GM21515 (cell line): ENCODE measurements at regions not wholly inside any gene's neighbourhood (a gene's known extent, or its start where the extent isn't known, plus 50 kb on each side); places are given as distances from the start of the nearest gene placed in this dataset.
"Not testable (repeated sequence)": the region's sequence is repeated elsewhere in the genome, so short reads cannot be mapped to it uniquely, and the experiment has no call there.

Experiments
- ATAC-seq: cut with Tn5 transposase; IDR thresholded peaks from one replicate; pipeline ENCODE4 v1.9.1; 2021; ENCODE audit not compliant: unreplicated experiment

DNA sequence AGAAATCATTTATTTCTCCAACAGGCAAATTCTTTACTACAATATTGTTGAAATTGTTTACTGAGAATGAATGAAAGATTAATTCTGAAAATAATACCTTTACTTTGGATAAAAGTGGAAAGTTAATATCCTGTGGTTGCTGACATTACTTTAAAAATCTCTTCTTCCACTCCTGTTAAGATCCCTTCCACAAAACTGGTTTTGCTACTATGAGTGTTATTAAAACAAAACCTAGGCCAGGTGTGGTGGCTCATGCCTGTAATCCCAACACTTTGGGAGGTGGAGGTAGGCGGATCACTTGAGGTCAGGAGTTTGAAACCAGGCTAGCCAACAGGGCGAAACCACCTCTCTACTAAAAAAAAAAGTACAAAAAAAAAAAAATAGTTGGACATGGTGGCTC, 123.9 kb upstream of the CCDC150 start:
- ATAC-seq: no peak

DNA sequence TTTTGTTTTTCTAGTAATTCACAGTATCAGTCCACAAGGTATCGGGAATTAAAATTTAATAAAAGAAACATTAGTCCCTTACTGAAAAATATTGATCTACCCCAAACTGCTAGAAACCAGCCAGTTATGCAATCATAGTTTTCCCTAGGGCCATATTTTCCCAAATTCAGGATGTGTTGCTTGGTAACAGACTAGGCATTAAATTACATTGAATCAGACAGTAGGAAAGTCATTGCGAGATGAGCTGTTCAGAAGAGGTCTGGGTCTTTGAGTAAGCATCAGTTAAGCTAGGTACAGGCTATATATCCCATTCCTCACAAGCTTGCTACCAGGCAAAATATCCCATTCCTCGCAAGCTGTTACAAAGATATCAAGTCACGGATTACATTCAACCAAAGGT, 123.0 kb upstream of the CCDC150 start:
- no peak for ATAC-seq

DNA sequence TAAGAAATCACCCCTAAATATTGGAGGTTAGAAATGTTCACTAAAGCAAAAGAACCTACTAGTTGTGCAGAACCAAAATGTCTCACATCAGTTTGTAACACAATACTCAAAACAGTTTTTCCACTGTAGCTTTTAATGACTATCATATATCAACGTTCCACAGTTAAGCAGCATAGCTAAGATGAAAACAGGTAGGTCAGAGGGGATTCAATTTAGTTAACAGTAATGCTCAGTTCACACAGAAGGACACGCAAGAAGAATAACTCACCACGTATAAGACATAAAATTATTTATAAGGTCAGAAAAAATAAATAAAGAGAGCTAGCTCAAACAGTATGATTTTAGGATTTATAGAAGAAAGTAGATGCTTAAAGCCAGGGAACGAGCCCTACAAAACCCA, 118.9 kb upstream of the CCDC150 start:
- no peak for ATAC-seq

DNA sequence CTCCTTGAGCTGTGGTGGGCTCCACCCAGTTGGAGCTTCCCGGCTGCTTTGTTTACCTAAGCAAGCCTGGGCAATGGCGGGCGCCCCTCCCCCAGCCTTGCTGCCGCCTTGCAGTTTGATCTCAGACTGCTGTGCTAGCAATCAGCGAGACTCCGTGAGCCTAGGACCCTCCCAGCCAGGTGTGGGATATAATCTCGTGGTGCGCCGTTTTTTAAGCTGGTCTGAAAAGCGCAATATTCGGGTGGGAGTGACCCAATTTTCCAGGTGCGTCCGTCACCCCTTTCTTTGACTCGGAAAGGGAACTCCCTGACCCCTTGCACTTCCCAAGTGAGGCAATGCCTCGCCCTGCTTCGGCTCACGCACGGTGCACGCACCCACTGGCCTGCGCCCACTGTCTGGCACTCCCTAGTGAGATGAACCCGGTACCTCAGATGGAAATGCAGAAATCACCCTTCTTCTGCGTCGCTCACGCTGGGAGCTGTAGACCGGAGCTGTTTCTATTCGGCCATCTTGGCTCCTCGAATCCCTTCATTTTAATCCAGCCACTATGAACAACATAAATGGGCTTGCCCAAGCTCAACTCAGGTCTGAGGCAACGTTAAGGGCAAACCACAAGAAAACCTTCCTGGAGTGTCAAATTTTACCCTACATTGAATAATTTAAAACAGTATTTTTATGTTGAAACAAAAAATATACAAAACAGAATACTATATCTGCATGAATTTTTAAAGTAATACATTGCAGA, 112.4 kb upstream of the CCDC150 start:
- not testable (repeated sequence) for ATAC-seq

DNA sequence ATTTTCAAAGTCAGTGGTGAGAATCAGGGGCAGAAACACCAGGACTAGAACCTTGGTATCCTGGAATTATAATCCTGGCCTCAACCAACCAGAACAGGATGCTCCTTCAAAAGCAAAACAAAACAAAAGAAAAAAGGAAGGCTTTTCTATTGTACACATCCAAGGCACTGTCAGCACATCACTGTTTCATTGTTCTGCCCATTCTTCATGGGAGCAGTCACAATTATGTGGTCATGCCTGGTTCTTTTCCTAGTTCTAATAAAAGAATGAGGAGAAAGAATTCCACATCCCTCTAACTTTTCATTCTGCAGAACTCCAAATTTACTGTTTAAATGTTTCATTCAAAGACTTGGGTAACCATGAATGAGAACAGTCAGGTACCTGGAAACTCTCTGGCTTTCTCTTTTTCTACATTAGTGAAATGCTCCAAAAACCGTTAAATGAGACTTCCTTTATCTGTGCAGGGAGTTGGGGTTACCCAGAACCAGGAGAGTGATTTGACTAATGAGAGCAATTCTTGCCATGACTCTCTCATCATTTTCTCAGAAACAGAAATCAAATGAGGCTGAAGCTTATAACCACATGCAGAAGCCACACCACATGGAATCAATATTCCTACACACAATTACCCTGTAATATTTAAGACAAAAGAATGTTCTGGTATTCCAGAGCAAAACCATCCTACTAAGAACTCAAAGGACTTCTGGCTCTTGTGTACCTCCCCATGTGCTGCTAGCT, 110.9 kb upstream of the CCDC150 start:
- ATAC-seq: no peak

DNA sequence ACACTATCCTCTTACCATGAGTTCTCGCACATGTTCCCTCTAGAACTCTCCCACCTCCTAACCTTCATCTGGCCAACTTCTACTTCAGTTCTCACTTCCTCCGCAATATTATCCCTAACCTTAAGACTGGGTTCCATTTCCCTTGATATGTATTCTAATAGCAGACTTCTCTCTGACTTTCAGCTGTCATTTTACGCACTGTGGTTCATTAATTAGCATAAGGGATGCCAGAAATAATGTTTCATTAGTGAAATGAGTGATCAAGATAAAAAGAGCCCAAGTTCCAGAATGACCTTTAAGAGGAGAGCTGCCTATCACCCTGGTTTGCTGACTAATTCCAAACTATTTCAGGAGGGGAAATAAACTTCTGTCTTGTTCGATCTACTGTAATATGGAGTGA, 108.6 kb upstream of the CCDC150 start:
- no peak for ATAC-seq

DNA sequence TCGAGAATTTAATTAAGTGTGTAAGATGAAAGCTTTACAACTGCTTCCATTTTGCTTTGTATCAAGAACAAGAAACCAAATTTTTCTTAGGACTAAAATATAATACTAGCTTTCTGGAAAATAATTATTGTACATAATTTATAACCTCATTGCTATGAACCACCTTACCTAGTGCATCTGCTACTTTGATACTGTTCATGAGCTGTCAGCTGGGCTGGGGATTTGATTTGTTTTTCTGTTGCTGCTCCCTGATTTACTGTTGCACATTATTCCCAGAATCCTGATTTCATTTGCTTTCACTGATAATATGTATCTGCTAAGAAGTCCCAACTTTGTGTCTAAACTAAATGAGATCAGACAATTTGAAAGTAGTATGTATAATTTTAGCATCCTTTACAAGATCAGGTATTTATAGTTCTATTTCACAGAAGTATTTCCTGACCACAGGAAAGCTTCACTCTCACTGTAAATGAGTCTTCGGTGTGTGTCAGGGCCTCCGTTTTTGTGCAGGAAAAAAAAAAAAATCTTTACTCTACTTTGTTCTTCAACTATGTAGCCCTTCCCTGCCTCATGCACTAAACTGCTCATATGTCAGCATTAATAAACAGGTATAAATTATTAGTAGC, 105.6 kb upstream of the CCDC150 start:
- no peak for ATAC-seq

DNA sequence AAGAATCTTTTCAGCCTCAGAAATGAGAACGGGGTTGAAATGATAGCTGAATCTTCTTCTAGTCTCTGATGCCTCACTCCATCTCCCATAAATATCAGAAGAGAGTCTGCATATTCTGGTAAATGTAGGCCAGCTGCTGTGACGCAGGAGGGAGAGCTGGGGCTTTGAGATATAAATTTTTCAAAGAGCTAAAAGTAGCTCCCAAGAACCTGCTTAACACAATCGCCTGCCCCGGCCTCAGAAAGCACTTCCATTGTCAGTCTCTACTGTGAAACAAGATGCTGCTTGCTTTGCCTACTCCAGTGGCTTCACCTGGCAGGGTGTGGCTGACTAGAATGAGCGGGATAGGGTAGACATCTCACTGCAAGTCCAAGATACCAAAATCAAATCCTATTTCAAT, 105.0 kb upstream of the CCDC150 start:
- no peak for ATAC-seq

DNA sequence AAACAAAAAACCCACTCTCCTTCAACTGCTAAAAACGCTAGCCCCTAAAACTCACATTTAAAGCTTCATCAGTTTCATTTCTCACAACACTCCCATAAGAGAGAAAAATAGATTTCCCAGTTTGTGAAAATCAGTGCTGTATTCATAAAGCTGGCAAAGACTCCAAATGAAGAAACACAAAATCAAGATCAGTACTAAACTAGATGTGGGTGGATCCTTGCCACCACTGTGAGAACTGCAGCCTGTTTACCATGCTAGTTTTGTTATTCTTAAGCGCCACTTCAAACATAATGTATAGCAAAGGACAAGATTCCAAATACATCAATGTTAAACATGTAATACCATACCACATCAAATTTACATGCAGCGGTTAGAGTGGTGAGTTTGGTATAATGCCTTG, 104.5 kb upstream of the CCDC150 start:
- ATAC-seq: no peak

DNA sequence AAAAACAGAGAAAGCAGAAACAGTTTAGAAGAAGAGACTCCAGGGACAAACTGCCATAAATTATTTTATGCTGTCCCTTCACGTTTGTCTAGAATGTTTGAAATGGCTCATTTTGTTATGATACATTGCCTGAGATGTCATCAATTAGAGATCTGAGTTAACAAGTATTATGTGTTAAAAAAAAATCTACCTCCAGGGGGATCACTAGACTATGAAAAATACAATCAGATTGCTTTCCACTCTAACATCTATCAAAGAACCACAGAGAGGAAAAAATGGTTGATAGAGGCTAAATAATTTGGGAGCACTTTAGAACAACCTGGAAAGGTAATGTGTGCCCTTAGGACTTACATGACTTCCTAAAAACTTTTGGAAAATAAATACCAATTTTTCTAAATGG, 103.8 kb upstream of the CCDC150 start:
- ATAC-seq: no peak

DNA sequence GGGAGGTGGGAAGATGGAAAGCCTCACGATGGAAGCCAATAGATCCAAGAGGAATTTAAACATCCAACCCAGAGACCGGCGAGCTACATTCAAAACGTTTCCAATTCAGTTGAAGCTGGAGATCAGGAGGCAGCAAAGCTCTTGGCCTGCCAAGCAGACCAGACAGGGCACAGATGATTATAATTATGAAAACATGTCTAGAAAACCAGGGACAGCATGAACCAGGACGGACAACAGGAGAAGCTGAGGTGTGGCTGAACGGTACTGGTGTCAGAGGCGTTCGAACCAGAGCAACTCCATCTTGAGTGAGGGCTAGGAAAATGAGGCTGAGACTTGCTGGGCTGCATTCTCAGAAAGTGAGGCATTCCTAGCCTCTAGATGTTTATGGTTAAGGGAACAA, 102.2 kb upstream of the CCDC150 start:
- no peak for ATAC-seq

DNA sequence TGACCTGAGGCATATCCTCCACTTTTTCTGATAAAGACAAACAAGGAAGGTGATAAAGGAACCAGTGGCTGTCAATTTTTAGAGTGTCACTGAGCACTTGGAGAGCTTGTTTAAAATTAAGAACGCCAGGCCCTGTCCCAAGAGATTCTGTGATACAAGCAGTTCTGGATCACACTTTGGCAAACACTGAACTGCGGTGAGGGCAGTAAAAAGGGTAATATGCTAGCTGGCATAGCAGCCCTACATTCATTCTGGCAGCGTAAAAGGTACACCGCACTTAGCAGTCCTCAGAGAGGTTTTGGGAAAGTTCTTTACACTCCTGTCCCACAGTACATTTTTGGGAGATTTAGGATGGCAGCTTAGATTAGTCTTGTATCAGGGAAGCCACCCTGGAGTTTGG, 101.3 kb upstream of the CCDC150 start:
- ATAC-seq: no peak

DNA sequence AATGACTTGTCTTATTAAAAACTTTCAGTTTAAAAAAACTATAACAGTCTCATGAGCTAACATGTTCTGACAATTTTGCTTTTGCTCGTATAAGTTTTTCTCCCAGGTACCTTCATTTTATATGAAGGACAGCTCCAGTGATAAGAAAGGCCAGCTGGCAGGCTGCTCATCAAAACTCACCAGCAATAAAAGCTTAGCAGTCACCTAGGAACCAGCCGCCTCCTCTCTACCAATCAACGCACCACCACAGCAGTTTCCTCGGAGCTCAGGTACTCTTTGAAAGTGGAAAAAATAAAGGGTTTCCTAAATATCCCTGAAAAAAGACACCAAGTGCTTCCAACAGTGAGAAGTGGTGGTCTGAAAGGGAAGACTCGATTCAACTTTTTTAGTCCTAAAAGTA, 100.9 kb upstream of the CCDC150 start:
- no peak for ATAC-seq

DNA sequence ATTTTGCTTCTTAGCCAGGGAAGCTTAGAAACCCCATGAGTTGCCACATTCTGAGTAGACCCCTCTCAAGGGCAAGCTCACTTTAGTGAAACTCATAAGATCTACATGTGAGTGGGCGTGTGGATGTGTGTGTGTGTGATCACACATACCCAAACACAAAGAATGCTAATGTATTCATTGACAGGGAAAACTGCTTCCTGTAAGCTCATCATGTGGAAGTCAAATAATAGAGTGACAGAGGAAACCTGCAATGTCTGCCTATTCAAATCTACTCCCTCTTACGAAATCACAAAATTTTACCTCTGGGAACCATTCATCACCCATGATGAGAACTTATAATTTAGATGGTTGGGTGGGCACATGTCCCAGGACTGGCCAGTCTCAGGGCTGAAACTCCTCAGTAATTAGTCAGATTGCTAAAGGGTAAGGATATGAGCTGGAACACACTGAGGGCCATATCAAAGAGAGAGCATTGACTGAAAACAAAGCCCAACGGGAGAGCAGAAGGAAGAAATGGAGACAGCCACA, 94.5 kb upstream of the CCDC150 start:
- no peak for ATAC-seq

DNA sequence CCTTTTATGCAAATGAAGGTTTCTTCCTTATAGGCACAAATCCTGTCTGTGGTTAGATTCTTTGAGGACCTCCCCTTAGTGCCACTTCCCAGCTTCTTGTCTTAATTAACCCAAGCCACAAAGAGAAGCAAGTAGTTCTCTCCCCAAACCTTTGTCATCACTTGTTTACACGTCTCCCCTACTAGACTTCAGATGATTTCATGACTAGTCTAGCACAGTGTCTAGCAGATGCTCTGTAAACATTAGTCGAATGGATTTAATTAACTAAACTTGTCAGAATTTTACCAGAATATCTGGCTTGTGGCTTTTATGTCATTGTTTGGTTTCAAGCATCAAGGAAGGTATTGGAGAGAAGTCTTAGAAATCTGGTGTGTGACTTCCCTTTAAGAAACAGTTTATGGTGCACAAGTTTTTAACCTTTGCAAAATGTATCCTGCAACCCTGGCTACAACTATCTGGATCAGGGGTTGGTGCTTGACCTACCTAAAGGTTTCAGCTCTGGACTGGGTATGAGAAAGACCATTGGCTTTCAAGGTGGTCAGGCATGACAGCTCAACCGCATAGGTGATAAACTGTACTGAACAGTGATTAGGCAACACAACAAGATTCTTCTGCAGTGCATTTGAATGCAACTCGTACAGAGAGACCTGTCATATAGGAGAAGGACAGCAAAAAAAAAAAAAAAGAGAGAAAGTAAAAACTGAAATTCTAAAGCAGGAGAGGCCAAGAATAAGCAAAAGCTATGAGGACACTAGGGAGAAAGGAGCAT, 93.2 kb upstream of the CCDC150 start:
- no peak for ATAC-seq

DNA sequence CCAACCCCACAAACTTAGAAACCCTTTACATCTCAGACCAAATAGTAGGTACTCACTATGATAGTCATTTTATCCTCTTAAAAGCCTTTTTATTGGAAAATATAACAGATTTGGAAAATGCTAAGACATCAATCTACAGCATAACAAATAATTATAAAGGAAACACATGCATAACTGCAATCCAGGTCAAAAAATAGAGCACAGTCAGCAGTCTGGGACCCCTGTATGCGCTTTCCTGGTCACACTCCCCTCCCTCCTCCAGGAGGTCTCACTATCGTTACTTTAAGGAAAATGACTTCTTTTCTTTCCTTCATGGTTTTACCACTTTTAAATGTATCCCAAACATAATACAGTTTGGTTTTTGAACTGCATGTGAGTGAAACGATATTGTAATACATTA, 90.5 kb upstream of the CCDC150 start:
- no peak for ATAC-seq

DNA sequence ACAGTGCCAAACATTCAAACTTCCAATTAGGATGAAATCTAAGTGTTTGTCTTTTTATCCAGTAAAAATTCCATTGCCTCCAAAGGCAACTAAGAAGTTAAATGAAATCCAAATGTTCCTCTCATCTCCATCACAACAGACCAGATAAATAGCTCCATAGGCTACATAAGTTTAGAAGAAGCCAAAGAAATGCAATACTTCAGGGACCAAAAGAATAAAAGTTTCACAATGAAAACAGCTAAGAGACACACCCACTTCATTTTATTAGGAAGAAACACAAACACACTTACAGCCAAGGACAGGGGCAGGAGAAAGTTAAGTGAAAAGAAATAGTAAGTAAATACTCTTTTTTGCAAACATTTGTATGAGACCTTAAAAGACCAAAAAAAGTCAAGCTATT, 88.5 kb upstream of the CCDC150 start:
- ATAC-seq: no peak

DNA sequence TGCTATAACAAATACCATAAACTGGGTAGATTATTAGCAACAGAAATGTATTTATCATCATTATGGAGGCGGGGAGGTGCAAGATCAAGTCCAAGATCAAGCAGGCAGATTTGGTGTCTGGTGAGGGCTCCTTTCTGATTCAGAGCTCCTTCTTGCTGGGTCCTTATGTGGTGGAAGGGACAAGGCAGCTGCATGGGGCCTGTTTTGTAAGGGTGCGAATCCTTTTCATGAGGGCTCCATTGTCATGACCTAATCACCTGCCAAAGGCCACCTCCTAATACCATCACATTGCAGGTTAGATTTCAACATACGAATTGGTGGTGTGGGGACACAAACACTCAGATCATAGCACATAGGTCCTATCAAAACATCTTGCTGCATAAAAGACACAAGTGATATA, 84.4 kb upstream of the CCDC150 start:
- no peak for ATAC-seq

DNA sequence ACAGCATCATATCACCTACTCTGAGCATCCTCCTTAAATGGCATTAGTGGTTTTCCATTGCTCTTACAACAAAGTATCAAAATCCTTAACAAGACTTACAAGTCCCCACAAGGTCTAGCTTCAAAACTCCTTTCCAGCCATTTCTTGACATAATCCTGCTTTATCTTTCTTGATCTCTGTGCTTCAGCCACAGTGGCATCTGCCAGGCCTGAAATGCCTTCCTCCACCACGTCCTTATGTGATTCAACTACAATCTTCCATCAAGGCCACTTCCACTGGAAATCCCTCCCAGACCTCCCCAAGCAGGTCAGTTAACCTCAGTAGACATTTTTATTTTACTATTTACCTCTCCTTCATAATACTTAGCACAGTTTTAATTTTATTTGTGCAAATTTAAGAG, 83.8 kb upstream of the CCDC150 start:
- ATAC-seq: no peak

DNA sequence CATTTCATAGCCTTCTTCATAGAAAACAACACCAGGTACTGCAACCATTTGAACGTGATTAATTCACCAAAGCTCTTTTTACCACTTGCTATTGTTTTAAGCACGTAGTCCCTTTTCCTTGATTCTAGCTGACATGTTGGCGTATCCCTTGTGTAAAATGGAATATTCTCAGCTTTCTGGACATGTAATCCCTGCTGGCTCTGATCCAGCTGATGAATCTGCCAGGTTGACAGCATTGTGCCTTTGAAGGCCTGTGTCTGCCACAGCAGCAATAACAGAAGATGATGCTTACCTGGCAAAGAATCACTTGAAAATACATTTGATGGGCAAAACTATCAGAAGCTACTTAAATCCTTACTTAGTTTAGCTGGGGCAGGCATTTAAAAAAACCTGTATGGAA, 81.0 kb upstream of the CCDC150 start:
- ATAC-seq: no peak

DNA sequence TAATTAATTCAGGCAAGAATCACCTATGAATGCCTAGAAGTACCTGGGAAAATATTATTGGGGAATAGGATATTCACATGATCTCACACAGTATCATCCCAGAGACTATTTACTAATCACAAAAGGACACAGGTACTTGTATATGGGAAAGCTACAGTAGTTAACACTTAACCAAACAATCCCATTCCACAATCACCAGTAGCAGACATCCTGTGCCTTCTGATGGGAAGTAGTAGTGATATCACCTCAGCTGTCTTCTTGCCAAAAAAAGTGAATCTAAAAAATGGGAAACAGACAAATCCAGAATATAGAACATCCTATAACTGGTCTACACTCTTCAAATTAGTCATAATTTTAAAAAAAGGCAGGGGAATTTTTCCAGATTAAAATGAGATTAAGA, 75.6 kb upstream of the CCDC150 start:
- no peak for ATAC-seq
